AG04450 (cell line): ENCODE measurements at regions not wholly inside any gene's neighbourhood (a gene's known extent, or its start where the extent isn't known, plus 50 kb on each side); places are given as distances from the start of the nearest gene placed in this dataset.

Experiments
- CTCF ChIA-PET: fragments of 300-600, 350-600 bp; formaldehyde crosslinking; extraction: SDS; loops from one replicate; lab custom pipeline; 2022; ENCODE audit warnings: antibody characterized with exemption, inconsistent platforms; lab: Charles Lee
- POLR2A ChIA-PET: fragments of 350-600 bp; formaldehyde crosslinking; extraction: SDS; loops from one replicate; lab custom pipeline; 2021; ENCODE audit warnings: antibody characterized with exemption, inconsistent platforms; lab: Yijun Ruan, JAX
- DNase-seq: peaks from one replicate; pipeline ENCODE4 v3.0.0-alpha.2; 2011; ENCODE audit warnings: low read depth, low spot score
- H3K27ac ChIP-seq: one replicate; pipeline ENCODE4 v1.5.1; 2012; ENCODE audit warnings: low read depth, low read length, control low read depth
- H3K27me3 ChIP-seq: one replicate; pipeline ENCODE4 v1.6.0; 2012; ENCODE audit warnings: low read length; ENCODE audit not compliant: control insufficient read depth, insufficient read depth
- H3K4me3 ChIP-seq: 2 replicates; pipeline ENCODE4 v1.5.1; 2011; ENCODE audit warnings: mild to moderate bottlenecking, low read depth, low read length, control low read depth
- H3K9me3 ChIP-seq: 2 replicates; pipeline ENCODE4 v1.5.1; 2012; ENCODE audit warnings: low read length; ENCODE audit not compliant: control insufficient read depth, insufficient read depth
- TF ChIP-seq, protein P1 (sequence below): IDR thresholded peaks from 2 replicates; pipeline ENCODE4 v1.5.1; 2011; ENCODE audit warnings: low read depth, low read length, control low read depth, inconsistent platforms

DNA sequence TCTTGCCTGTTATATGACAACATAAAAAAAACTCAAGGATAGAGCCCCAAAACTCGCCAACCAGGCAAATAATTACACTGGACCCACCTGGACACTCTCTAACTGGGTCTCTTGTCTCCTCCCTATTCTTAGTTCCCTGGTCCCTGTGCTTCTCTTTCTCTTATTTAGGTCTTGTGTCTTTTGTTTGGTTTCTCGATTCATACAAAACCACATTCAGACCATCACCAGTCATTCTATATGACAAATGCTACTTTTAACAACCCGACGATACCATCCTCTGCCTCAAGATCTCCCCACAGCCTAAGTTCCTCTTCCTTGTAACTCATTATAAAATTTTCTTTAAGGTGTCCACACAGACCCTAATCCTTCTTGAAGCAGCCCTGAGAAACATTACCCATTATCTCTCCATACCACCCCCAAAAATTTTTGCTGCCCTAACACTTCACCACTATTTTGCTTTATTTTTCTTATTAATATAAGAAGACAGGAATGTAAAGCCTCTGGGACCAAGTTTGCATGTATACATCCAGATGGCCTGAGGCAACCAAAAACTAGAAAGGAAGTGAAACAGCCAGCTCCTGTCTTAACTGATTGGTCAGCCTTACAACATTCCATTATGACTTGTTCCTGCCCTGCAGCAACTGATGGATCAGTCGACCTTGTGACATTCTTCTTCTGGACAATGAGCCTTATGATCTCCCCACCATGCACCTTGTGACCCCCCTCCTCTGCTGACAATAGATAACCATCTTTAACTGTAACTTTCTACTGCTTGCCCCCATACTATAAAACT lies 638.2 kb downstream of the AMY1C start:
- Histone ChIP-seq H3K9me3 (peaks cover 15% of the 10 kb centered on the region; the same call in 1 of the 2 replicates), H3K27ac (no peak overlapping the region), H3K4me3 (no peak overlapping the region), H3K27me3 (no peaks in the 10 kb centered on the region)
- no peak for DNase-seq
- POLR2A ChIA-PET = no interaction called here
- TF ChIP-seq, protein P1, sequence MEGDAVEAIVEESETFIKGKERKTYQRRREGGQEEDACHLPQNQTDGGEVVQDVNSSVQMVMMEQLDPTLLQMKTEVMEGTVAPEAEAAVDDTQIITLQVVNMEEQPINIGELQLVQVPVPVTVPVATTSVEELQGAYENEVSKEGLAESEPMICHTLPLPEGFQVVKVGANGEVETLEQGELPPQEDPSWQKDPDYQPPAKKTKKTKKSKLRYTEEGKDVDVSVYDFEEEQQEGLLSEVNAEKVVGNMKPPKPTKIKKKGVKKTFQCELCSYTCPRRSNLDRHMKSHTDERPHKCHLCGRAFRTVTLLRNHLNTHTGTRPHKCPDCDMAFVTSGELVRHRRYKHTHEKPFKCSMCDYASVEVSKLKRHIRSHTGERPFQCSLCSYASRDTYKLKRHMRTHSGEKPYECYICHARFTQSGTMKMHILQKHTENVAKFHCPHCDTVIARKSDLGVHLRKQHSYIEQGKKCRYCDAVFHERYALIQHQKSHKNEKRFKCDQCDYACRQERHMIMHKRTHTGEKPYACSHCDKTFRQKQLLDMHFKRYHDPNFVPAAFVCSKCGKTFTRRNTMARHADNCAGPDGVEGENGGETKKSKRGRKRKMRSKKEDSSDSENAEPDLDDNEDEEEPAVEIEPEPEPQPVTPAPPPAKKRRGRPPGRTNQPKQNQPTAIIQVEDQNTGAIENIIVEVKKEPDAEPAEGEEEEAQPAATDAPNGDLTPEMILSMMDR = no peak
- CTCF ChIA-PET = no interaction called here

GRCh38 chr1:104392552-104392951 lies 642.9 kb downstream of the AMY1C start:
- TF ChIP-seq, protein P1 = no peak
- POLR2A ChIA-PET = no interaction called here
- Histone ChIP-seq H3K27ac (no peak overlapping the region), H3K4me3 (no peak overlapping the region), H3K27me3 (no peaks in the 10 kb centered on the region), H3K9me3 (peaks cover 10% of the 10 kb centered on the region; the same call in 1 of the 2 replicates)
- no peak for DNase-seq
- CTCF ChIA-PET = no interaction called here

GRCh38 chr1:104402178-104402577 lies 652.5 kb downstream of the AMY1C start:
- ChIA-PET CTCF (no interaction called here), POLR2A (no interaction called here)
- no peak for DNase-seq
- H3K27me3 ChIP-seq = no peaks in the 10 kb centered on the region
- peaks cover 3% of the 10 kb centered on the region; the same call in 1 of the 2 replicates for H3K9me3 ChIP-seq
- no peak overlapping the region for H3K4me3 ChIP-seq
- TF ChIP-seq, protein P1 = no peak
- no peak overlapping the region for H3K27ac ChIP-seq

- no peak for DNase-seq
- H3K9me3 ChIP-seq = peaks cover 10% of the 10 kb centered on the region
- TF ChIP-seq, protein P1 = no peak
- H3K27me3 ChIP-seq = no peaks in the 10 kb centered on the region
- H3K27ac ChIP-seq = no peak overlapping the region
- CTCF ChIA-PET = no interaction called here
- no peak overlapping the region for H3K4me3 ChIP-seq
- POLR2A ChIA-PET = no interaction called here
Measured at GRCh38 chr1:104403883-104404282, 654.2 kb downstream of the AMY1C start.

DNA sequence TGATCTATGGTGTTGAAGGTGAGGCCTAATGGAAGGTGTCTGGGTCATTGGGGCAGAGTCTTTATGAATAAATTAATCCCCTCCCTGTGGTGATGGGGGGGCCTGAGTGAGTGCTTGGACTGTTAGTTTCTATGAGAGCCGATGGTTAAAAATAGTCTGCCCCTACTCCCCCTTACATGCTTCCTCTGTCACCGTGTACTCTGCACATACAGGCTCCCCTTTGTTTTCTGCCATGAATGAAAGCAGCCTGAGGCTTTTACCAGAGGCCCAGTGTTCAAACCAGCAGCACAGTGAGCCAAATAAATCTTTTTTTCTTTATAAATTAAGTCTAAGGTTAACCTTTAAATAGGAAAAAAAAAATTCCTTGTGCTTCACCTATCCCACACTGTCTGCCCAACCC lies 657.0 kb downstream of the AMY1C start:
- no peak overlapping the region for H3K27ac ChIP-seq
- CTCF ChIA-PET = no interaction called here
- POLR2A ChIA-PET = no interaction called here
- H3K4me3 ChIP-seq = no peak overlapping the region
- no peaks in the 10 kb centered on the region for H3K27me3 ChIP-seq
- H3K9me3 ChIP-seq = peaks cover 10% of the 10 kb centered on the region
- DNase-seq = no peak
- TF ChIP-seq, protein P1 = no peak
